HG03521 (cell line): ENCODE measurements at regions not wholly inside any gene's neighbourhood (a gene's known extent, or its start where the extent isn't known, plus 50 kb on each side); places are given as distances from the start of the nearest gene placed in this dataset.
"Not testable (repeated sequence)": the region's sequence is repeated elsewhere in the genome, so short reads cannot be mapped to it uniquely, and the experiment has no call there.

Experiments
- ATAC-seq: cut with Tn5 transposase; IDR thresholded peaks from one replicate; pipeline ENCODE4 v1.9.1; 2021; ENCODE audit warnings: mild to moderate bottlenecking, moderate library complexity; ENCODE audit not compliant: unreplicated experiment

DNA sequence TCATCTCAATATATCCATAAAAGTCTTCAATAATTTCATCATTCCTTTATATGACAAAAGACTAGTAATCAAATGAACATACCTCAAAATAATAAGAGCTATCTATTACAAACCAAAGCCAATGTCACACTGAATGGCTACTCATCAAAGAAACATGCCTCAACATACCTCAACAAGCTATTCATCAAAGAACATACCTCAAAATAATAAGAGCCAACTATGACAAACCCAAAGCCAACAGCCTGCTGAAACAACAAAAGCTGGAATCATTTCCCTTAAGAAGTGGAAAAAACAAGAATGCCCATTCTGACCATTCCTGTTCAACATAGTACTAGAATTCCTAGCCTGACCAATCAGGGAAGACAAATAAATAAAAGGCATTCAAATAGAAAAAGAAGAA is 1373.7 kb downstream of the BRINP3 start:
- no peak for ATAC-seq

DNA sequence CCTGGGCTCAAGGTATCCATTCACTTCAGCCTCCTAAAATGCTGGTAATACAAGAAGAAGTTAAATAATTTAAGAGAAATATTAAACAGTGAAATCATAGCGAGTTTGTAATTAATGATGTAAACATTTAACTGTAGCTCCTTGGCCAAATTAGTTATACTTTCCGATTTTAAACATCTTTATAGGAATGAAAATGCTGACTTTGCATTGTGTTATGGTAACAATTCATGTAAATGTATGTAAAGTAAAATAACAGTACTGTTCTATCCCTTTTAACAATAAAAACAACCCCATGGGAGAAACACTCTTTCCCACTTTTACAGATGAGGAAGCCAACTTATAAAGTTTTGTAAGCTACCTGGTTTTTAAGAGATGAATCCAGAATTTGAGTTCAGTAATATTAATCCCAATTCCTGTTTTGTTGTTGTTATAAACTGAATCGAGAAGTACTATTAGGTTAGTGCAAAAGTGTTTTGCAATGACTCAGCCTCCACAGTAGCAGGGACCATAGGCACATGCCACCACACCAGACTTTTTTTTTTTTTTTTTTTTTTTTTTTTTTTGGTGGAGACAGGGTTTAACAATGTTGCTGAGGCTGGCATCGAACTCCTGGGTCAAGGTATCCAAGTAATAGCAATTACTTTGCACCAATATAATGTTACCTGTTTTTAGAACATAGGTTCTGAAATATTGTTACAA is 1360.4 kb downstream of the BRINP3 start:
- ATAC-seq: no peak

DNA sequence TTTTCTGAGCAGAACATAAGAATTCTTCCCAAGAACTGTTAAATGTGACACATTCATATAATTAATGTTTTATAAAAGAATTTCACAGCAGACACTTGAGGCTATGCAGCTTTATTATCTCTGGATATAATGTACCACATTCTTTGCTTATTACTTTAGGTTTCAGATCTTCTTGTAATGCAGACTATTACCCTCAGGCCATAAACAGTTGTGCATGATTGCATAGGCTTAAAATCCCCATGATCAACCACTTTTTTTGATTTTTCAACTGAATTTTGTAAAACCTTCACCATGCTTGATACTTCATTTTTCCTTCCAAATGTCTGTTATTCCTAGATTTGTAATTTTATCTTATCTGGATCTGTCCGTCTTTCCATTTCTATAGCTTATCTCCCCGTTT is 1355.7 kb downstream of the BRINP3 start:
- no peak for ATAC-seq

DNA sequence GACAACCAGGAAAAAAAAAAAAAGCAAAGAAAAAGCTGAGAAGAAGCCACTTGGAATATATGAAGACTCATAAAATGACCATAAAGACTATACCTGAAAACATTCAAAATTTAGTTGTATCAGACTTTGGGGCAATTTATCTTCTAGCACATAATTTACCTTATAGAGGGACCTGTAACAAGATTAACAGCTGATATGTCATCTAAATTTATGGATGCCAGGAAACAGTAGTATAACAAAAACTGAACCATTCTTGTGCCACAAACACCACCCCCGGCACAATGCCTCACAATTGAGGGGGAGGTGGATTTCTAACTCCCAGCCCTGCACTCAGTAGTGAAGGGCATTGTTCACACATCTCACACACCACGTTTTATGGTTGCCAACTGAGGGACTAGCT is 1352.0 kb downstream of the BRINP3 start:
- ATAC-seq: no peak

DNA sequence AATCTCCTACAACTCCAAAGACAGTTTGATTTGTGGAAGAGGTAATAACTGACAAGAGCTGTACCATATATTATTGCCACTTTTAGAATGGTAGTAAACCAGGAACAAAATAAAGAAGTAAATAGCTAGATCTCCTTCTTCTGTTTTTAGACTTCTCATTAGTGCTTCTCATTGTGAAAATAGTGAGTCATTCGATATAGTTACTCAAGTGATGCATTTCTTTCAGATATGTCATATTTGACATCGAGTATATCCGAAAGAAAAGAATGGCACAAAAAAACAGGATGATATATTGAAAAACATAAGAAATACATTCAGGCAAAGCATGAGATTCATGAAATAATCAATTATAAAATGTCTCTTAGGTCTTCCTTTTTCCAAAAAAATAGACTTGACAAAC is 1346.1 kb downstream of the BRINP3 start:
- no peak for ATAC-seq

DNA sequence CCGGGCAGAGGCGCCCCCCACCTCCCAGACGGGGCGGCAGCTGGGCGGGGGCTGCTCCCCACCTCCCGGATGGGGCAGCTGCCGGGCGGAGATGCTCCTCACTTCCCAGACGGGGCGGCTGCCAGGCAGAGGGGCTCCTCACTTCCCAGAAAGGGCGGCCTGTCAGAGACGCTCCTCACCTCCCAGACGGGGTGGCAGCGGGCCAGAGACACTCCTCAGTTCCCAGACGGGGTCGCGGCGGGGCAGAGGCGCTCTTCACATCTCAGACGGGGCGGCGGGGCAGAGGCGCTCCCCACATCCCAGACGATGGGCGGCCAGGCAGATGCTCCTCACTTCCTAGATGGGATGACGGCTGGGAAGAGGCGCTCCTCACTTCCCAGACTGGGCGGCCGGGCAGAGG is 1337.9 kb downstream of the BRINP3 start:
- ATAC-seq: not testable (repeated sequence)

DNA sequence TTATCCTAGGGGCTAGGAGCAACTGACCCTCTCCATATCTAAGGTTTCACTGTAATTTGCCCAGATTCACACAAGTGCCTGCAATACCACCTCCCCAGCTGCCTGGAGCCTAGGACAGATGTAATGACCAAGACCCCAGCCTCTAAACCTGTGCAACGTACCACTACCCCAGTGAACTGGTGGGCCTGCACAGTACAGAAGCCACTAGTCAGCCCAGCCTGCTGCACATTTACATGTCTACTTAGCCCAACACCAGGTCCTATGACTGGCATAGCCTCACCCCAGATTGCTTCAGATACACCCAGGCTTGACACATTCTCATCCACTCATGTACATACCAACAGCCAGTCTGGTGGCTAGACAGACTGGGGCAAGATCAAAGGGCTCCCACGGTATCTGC is 1336.6 kb downstream of the BRINP3 start:
- ATAC-seq: no peak

DNA sequence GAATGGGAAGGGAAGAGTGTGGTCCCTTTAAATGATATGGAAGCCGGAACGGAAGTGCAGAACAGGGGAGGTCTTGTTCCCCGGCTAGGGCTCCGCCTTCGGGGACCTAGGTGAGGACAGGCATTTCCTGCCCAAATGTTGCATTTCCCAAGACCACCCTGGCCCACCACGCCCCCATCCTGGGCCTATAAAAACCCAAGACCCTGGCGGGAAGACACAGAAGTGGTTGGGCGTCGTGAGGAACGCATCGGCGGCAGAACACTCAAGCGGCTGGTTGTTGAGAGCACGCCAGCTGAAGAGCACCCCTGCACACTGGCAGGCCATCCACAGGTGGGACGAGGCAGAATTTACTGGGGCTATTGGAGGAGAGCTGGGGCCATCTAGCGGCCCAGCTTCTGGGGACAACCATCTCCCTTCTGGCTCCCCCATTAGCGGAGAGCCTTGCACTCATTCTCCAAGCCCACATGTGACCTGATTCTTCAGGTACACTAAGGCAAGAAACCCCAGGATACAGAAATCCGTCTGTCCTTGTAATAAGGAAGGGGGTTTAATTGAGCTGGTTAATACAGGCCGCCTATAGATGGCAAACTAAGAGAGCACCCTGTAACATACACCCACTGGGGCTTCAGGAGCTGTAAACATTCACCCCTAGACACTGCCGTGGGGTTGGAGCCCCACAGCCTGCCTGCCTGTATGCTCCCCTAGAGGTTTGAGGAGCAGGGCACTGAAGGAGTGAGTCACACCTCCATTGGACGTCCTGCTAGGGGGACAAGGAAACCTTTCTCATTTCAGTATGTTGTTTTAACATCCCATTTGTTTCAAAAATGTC is 1327.9 kb downstream of the BRINP3 start:
- no peak for ATAC-seq

DNA sequence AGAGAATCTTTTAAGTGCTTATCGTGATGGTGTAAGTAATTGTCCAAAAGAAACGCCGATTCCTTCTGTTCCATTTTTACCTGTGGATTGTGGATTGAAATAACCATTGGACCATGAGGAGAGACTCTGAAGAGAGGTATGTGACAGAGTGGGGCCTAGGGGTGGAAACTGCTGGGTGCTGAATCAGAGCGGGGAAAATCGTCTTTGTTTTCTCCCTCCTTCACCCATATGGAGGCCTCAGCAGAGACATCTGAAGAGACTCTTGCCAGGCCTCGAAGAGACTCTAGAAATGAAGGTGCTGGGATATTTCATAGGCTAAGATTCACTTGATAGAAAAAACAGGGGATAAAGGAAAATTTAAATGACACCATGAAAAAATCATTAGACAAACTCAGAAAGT is 1327.0 kb downstream of the BRINP3 start:
- no peak for ATAC-seq

DNA sequence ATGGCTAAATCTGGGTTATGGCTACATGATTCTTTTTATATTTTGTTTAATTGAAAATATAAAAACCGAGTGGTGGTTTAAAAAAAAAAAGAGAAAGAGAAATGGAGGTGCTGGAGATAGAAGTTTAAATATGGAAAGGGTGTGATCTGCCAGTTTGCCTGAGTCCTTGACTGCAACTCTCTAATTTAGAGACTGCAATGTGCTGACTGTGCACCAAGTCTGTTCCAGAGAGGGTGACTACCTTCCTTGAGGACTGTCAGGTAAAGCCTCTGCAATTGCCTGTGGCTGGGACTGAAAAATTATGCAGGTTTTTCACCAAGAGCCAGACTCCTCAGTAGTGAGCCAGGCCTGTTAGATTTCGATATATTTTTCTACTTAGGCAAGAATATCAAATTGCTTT is 1326.3 kb downstream of the BRINP3 start:
- ATAC-seq: no peak

DNA sequence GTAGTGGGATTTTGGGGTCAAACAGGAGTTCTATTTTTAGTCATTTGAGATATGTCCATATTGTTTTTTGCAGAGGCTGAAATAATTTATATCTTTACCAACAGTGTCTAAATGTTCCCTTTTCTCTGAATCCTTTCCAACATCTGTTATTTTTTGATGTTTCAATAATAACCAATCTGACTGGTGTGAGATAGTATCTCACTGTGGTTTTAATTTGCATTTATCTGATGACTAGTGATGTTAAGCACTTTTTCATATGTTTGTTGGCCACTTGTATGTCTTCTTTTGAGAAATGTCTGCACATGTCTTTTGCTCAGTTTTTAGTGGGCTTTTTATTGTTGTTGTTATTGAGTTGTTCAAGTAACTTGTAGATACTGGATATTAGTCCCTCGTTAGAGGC is 1325.0 kb downstream of the BRINP3 start:
- ATAC-seq: no peak

DNA sequence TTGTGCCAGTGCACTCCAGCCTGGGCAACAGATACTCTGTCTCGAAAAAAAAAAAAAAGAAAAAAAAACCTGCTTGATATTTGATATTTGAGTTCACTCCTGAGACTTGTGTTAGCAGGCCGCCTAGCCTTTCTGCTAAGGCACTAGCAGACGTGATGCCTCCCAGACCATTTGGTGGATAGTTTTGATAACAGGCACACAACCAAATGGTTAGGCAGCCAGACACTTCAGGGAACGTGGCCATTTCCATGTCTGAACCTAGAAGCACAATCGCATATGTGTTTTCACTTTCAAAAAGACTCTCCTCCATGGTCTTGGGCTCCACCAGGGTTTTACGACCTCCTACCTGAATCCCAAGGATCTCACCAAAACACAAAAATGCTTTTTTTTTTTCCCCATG is 1319.5 kb downstream of the BRINP3 start:
- no peak for ATAC-seq

DNA sequence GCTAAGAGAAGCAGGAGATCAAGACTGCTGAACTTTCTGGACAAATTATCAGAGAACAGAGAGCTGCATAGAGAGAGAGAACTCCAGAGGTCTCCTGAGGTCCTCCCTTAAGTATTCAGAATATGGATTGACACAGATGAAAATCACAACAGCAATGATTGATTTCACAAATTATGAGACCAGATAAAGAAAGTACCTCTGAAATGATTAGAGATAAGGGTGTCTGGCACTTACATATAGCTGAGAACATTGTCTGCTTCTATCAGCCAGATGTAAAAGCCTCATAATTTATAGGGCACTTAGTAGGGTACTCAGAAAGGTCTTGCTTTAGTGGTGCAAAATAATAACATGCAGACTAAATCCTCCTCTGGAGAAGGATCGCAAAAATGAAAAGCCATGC is 1301.8 kb downstream of the BRINP3 start:
- ATAC-seq: no peak

DNA sequence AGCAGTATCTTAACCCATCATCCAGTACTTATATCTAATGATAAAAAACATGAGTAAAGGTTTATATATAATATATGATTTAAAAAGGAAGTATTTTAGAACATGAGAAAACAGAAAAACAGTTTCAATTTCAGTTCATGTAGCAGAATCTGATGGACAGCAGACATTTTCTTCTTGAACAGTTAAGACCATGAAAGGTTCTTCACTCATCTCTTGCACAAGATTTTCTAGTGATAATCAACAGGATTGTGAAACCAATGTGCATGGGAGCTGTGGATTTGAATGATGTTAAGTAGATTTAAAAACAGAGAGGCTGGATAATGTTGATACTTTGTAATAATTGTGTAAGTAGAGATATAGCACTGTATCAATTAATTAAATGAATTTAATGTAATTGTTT is 1297.6 kb downstream of the BRINP3 start:
- ATAC-seq: no peak

DNA sequence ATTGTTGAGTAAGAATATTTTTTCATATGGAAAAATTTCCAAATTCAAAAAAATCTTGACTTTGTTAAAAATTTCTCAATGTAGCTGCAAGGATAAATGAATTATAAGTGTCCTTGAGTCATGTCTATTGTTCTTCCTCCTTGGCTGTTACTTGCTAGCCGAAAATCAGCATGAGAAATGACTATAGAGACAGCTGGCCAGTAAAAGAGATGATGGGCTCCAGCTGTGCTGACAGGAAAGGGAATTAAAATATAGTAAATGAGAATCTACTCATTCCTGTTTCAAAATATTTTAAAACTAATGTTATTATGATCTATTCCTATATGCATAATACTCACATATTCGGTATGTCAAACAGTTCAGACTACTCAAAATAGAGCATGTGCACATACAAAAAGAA is 1292.6 kb downstream of the BRINP3 start:
- no peak for ATAC-seq

DNA sequence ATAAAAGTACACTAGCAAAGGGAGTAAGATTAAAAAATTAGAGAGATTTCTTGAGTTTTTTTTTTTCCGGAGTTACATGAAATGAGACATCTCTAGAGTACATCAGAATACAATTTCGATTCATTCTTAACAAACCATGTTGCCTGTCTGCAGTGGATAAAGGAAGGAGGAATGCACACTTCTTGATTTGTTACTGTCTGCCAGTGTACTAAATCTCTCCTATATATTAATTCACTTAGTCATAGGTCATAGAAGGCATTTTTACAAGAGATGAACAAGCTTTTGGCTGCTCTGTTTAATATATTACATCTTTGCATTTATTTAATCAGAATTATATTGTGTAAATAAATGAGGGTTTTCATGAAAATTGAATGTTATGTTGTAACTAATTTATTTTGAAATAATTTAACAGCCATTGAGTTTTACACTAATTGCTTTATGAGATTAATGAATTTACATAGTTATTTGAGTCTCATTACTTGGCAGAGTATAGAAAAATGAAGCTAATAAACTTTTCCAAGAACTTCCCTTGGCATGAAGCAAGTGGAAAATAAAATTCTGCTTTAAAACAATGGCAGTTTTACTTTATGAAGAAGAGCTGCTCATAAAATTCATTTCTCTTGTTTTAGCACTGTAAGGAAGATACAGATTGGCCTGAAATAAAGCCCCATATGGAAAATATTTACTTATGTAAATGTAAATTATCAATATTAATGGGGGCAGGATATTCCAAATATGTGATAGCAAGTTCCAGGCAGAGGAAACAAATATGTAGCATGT is 1284.7 kb downstream of the BRINP3 start:
- no peak for ATAC-seq

DNA sequence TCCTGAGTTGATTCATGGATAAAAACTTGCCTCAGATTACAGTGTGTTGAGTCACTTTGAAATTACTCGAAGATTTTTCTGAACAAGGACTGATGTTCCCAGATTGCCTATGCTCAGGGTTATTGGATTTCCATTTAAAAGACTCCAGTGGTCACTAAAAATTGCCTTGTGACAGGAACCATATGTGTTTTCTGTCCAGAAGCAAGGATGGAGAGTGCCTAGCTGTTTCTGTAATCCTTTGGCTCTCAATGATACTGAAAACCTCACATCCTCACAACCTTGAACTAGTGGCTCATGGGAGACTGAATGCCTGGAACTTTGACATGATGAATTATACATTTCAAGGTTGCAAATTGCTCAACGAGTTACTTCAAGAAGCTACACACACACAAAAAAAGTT is 1271.8 kb downstream of the BRINP3 start:
- no peak for ATAC-seq

DNA sequence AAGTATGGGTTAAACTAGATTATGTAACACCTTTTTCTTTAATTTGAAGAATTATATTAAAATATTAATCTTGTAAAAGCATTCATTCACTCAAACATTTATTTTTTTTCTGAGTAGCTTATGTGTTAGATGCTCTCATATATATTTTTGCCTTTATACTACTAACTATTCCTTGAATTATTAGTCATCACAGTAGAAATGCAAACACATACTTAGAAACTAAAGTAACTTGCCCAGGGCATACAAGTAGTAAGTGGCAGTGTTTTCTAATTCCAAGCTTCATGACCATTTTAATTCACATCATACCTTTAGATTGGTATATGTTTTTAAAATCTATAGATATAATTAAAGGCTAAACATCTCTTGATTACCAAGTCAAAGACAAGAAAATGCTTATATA is 1271.0 kb downstream of the BRINP3 start:
- no peak for ATAC-seq

DNA sequence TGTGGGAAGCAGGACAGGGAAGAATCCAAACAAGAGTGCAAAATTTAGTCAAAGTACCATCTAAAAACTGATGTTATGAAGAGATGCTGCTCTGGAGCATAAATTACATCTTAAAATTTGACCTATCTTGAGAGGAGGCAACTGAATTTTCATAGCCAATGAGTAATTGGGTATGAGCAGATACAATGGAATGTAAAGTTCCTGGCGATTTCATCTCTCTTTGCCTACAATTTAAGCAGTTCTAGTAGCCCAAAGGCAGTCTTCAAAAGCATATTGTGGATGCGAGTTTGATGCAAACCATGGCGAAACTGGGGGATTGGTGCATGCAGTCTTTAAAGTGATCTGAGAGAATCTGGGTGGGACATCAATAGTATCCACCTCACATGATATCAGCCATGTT is 1265.9 kb downstream of the BRINP3 start:
- no peak for ATAC-seq

DNA sequence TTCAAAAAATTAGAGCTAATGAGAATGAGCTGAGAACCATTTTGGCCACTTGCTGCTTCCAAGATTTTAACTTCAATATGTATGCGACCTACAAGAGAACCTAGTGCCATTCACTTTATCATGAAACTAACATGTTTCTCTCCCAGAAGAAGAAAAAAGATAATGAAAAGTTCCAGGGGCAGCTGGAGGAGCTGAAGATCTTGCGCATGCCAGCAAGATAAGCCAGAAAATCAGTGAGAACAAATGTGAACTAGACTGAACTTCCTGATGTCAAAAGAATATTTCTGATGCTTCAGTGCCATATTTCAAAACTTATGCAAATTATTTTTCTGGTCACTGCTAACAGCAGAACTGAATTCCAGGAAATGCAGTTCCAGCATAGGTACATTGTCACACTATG is 1265.1 kb downstream of the BRINP3 start:
- no peak for ATAC-seq

DNA sequence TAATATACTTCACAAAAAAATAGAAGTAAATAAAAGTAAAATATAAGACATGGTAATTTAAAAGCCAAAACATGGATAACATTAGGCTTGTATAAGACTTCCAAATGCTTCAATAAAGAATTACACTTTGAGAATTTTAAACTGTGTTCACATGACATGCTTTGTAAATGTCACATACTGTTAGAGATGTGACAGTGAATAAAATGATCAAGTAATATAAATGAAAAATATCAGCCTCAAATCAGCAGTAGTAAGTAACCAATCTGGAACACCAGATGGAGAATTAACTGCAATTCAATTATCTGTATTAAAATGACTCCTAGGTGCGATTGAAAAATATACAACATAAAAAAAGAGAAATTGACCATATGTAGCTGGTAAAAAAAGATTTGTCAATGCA is 1260.8 kb downstream of the BRINP3 start:
- ATAC-seq: no peak

DNA sequence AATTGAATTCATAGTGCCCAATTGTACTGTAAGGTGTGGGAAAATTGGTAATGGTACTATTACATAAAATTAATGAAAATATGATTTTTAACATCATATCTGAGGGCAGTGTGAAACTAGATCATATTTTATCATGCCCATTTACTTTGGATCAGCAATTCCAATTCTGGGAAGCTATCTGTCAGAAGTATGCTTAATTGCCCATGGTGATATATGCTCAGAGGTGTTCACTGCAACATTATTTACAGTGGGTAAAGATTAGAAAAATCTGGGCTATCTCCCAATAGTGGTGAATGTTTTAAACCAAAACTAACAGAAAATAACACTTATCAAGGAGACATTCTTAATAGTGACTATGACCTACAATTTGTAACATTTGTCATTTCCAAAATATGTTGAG is 1260.0 kb downstream of the BRINP3 start:
- ATAC-seq: no peak
